GM19328 (cell line): ENCODE measurements at regions not wholly inside any gene's neighbourhood (a gene's known extent, or its start where the extent isn't known, plus 50 kb on each side); places are given as distances from the start of the nearest gene placed in this dataset.
"Not testable (repeated sequence)": the region's sequence is repeated elsewhere in the genome, so short reads cannot be mapped to it uniquely, and the experiment has no call there.

Source experiments
- ATAC-seq: cut with Tn5 transposase; IDR thresholded peaks from one replicate; pipeline ENCODE4 v1.9.1; 2021; ENCODE audit warnings: mild to moderate bottlenecking, moderate library complexity; ENCODE audit not compliant: unreplicated experiment

DNA sequence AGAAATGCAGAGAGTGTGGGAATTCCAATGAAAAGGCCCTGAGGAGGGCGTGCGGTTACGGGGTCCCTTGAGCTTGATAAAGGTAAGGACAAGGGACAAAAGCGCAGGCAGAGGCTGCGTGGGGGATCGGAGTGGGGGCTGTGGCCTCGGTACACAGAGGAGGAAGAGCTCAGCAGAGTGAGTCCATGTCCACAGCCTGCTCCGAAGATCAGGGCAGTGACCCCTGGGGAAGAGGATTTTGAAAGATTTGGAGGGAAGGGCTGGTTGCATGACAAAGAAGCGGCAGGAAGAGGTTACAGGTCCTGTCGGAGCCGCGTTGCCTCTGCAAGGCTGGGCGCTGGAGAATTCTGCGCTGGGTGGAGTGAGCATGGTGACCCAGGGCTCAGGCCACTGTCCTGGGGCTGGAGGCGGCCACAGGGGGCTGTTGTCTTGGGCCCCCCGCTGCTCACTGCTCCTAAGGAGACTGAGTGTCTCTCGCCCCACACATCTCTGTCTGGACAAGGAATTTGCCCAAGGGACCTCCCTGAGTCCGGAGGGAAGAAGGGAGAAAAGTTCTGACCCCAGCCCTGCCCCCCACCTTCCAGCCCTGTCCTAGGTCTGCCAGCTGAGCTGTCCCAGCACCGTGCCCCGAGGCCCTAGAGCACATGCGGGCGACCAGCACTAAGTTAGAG lies 69.8 kb upstream of the INSIG1 start:
- no peak for ATAC-seq

DNA sequence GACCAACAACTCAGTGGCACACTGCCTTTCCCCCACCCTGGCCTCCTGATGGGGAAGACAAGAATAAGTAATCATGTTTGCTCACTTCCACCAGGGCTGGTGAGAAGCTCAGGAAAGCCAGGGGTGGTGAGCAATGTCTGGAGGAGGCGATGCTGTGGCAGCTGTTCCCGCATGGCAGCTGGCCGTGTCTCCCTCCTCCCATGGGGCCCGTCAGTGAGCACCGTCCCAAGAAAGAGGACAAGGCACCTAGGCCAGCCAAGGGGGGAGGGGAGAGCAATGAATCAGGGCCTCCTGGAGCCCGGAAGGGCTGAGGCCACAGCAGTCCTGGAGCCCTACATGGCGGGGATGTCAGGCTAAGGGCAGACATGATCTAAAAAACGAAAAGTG lies 69.2 kb upstream of the INSIG1 start:
- ATAC-seq: no peak

DNA sequence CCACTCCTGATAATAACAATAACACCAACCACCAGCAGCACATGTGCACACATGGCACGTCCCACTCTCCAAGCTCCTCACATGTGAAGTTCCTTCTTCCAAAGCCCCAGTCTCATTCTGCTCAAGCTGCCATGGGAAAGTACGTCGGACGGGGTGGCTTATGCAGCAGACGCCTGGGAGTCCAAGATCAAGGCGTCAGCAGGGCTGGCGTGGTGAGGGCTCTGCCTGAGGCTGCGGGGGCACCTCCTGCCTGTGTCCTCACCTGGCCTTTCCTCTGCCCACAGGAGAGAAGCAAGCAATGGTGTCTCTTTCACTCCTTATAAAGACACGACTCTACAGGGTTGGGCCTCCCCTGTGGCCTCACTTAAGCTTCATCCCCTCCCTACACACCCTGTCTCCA lies 68.8 kb upstream of the INSIG1 start:
- ATAC-seq: no peak

DNA sequence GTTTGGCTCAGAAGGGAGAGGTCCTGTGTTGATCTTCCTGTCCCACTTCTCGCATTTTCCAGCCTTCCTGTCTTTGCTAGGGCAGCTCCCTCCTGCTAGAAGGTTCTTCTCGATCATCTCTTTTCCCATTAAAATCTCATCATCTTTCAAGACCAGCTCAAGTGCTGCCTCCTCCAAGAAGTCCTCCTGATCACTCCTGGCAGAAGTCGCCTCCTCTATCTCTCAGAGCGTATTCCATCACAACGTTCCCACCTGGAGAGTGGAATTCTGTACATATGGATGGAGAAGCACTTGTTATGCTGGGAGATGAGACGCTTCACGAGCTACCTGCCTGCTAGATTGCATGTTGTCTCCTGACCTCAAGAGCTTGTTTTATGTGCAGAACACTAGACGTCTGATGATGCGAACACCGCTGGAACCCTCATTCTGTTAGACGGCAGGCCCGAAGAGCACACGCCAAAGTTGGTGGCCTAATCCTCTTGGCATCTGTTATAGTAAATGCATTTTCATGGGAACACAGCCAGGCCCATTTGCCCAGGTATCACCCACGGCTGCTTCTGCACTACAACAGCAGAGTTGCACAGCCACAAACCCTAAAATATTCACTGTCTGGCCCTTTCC lies 68.0 kb upstream of the INSIG1 start:
- ATAC-seq: no peak

DNA sequence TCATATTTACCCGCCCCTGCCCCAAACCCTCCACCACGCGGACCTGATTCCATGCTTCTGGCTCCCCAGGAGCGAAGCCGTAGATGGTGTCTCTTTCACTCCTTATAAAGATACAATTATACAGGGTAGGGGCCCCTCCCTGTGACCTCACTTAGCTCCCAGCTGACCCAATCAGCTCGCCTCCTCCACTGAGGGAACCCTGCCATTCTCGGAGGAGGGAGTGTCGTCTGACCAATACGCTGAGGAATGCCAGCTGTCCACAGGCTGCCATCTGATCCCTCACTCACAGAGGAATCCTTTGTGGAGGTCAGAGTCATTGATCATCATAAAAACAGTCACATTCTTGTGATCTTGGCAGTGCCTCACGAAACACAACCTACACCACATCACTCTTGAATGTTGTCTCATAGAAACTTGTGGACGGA lies 67.5 kb upstream of the INSIG1 start:
- no peak for ATAC-seq

DNA sequence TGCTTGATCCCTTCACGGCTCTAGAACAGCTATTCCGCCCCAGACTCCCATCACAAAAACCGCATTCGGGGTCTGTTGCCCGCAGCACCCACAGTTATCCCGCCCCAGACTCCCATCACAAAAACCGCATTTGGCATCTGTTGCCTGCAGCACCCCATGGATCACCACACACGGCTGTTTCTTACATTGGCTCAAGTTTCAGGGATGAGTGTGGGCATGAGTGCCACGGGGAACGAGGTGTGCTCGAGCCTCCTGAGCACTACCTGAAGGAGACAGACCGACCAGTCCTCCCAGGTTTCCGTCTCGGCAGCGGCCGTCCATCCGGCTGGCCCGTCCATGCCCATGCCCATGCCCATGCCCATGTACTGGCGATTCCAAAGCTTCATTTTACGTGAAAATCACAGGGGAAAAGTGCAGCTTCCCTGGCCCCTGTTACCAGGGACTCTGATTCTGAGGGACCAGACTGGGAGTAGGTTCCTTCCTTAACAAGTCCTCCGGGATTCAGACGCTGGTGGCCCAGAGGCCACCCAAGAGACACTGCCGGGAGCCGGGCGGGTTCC lies 66.4 kb upstream of the INSIG1 start:
- no peak for ATAC-seq

DNA sequence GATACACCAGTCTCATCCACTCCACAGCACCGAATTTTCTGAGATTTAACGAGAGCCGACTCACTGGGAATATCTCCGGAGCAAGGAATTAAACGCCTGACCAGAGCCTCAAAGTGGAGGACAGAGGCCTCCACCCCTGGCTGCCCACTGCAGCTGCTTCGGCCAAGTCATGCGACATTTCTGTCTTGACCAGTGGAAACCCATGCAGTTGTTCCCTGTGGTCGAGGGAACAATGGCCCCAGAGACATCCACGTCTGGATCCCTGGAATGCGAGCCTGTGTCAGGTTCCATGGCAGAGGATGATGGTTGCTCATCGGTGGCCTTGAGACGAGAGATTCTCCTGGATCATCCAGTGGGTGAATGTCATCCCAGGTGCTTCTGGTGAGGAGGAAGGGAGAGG lies 65.7 kb upstream of the INSIG1 start:
- ATAC-seq: no peak

DNA sequence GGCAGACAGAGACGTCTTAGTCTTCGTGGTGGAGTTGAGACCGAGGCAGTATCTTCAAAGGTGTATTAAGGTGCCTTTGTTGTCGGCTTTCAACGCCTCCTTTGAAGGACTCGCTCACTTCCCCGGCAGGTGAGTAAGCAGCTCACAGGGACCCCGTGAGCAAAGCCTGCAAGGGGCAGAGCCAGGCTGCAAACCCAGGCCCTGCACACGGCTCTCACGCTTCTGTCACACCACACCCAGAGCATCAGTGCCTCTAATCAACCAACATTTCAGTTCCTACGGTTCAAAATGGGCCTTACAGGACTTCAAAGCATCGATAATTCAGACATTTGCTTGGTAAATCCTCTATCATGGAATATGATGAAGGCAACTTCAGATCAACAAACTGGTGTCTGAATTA lies 64.8 kb upstream of the INSIG1 start:
- no peak for ATAC-seq

DNA sequence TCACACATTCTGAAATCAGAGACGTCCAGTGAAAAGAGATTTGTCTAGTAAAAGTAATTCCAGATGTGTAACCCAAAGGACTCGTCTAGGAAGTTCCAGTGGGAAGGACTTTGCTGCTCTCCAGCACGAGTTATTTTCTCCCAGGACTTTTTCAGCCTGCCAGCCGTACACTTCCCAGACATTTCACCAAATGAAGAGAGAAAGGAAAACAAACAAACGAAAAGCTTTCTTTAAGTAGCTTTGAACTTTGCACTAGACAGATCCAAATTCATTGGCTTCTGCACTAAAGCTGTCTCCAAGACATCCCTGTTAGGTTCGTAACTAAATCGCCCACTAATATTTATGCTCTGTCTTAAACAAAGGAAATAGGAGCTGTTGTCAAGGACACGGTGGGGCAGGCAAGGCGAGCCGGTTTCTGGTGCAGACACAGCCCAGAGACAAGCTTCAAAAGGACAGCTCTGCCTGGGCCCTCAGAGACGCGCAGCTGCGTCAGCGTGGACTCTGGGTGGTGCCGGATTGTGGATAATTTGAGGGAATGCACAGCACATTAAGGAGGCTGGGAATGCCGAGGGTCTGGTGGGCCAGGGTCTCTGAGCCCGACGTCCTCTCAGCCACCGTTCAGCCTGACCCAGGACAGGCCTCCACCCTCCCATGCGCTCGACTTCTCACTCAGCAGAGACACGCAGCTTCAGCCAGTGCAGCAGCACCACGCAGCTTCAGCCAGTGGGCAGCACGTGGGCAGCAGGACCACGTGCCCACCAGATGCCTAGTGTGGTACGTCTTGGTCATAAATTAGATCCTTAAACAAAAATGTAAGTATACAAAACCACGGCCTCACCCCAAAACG lies 64.1 kb upstream of the INSIG1 start:
- no peak for ATAC-seq

DNA sequence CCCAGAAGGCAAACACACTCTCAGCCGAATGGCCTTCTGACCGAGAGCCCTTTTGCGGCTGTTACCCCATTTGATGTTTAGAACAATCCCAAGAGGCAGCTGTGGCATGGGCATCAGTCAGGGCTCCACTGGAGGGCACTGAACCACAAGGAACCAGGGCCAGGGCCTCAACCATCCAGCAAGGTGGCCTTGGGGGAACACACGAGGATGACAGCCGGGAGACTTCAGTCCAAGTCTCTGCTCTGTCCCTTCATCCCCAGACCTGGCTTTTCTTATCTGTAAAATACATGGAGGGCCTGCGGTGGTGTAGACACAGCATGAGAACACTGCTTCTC lies 63.6 kb upstream of the INSIG1 start:
- ATAC-seq: no peak

DNA sequence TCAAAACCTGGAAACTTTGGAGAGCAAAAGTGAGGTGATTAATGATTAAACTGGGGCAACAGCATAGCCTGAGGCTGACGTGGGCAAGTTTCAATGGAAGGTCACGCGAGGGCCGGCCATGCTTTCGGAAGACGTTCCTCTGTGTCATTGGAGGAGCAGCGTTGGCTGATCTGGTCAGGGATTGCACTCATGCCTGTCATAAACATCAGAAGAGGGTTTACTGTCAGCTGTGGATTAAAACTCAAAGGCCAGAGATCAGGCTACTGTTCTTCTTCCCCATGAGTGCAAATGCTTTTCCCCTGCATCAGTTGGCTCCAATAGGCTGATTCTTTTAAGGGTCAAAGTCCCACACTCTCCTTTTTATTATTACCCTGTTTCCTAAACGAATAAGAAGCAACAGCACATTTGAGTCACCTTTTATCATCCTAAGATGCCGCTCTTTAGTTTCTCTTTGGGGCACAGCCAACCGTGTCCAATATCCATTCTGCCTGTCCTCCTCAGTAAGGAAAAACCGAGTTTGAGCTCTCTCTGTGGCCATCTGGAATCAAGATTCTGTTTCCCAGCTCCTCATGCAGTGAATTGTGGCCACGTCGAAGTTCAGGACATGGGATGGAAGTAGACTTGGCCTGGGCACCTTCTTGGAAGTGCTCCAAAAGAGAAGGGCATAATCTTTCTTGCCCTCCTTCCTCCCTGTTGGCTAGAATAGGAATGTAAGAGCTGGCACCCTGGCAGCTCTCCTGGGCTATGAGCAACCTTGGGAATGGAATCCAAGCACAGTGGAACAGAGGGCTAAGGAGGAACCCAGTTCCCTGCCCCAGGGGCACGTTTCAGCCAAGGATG lies 62.5 kb upstream of the INSIG1 start:
- no peak for ATAC-seq

DNA sequence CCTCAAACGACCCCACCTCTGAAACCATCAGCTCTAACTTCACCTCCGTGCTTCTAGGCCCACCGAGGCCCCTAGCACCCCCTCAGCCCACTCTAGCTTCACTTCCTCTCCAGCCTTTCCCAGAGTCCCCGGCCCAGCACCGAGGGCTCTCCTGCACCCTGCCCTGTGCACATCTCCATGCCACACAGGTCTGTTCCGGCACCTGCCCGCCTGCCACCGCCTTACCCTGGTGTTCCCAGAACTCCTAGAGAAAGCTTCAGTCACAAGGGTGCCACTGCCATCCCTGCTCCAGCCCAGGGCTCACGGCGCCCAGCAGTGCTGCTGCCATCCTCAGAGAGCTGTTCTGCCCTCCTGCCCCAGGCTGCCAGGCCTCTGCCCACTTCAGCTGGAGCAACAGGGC lies 61.3 kb upstream of the INSIG1 start:
- ATAC-seq: no peak

DNA sequence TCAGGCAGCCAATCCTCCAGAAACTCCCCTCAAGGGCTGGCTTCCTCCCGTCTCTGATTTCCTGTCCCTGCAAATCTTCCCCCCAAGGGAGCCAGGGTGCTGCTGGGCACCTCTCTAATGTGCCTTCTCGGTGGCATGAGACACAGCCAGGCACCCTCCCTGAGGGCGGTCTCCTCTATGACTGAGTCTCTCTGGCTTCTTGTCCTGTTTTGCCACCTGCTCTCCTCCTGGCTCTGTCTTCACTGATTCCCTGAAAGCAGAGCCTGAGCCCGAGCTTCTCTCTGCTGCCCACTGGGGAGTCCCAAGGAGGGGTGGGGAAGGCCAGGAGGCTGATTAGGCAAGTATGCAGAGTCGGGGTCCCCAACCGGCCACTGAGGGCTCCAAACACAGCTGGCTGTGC lies 60.4 kb upstream of the INSIG1 start:
- ATAC-seq: no peak

DNA sequence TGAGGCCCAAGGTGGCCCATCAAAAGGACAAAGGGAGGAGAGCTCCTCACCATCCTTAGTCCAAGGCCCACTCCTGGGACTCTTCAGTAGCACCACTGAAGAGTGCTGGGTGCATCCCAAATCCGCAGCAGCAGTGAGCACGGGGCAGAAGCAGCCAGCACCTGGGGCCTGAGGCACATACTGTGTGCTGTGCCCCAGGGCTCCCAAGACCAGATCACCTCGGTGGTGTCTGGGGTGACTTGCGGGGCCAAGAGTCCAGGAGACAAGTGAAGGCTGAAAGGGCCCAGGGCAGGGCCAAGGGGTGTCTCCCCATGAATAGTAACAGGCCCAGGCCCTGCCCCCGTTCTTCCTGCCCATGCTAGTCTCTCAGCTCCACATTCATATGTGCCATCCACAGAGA lies 59.9 kb upstream of the INSIG1 start:
- no peak for ATAC-seq

DNA sequence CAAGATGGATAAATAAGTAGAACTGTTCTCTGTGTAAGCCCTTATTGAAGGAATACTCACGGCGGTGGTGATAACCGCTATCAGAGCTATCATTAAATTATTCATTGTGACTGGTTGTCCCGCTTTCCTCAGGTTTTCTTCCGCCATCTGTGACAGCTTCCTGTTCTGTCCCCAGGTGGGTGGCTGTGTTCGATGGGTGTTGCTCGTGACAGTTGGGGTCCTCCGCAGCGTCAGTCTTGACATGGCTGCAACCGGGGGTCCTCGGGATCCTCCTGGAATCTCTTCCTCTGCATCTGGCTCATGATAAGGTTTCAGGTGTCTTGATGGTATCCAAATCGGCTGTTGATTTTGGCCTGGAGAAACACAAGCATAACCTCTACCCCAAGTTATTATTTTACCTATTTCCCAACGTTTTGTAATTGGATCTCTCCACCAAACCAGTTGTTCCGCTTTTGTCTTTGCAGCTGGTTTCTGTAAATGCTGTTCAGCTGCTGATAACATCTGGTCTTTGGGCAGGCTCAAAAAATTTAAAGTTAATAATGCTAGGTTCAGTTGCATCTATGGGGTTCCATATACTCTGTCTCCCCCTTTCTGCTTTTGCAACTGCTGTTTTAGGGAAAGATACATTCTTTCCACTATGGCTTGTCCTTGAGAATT lies 58.1 kb upstream of the INSIG1 start:
- not testable (repeated sequence) for ATAC-seq

DNA sequence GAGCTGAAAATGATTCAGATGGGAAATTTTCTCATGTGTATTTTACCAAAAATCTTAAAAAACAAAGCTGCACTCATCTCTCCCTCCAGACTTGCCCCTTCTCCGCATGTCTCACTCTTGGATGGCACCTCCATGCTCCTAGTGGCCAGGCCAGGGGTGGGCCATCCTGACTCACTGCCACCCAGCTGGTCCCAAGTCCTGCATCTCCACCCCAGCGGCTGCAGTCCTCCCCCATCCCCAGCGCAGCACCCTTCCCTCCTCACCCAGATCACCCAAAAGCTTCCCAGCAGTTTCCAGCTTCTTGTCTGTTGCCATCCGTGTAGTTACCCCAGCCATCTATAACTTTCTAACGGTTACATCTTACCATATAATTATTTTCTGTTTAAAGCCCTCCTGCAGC lies 53.0 kb upstream of the INSIG1 start:
- ATAC-seq: no peak

DNA sequence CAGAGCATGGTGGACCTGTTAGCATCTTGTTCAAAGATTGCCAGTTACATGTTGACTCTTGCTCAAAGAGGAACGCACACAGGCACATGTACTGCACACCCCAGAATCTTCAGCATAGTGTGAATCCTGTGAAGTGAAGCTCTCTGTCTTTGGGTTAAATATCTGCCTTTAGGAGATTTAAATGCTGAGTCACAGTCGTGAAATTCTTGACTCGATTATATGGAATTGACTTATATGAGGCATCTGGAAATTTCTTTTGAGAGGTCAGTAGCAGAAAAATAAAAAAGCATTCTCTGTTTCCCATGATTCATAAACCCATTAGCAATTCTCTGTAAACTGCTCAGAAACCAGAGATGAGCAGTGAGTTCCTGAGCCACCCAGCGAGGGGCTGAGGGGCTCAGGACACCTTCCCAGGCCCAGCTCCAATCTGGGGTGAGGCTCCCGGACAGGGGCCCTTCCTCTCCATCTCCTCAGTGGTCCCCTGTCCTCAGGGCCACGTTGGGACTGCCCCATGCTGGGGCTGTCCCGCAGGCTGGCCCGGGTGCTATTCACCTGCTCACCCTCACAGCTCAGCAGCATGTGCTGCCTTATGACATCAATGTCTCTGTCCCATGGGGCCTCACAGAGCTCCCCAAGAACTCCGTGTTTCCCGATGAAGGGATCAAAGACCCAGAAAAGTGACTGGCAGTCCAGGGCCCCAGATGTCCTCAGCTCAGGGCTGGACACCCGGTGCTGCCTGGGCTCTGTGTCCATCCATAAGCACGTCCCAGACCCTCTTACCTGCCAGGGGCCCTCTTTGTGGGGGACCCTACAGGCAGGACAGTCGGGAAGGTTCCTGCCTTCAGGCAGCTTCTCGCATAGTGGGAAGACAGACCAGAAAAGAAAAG lies 50.0 kb upstream of the INSIG1 start:
- no peak for ATAC-seq
